Adrenal gland (tissue), 9 donors: ENCODE measurements at regions not wholly inside any gene's neighbourhood (a gene's known extent, or its start where the extent isn't known, plus 50 kb on each side); places are given as distances from the start of the nearest gene placed in this dataset.

Source experiments
- DNase-seq, 7 donors: peaks; one replicate each; pipeline ENCODE4 v3.0.0-alpha.2; 2019 to 2020
- H3K27ac ChIP-seq, 5 donors: fragments of 200-600 bp; sonication (generic) in 4 of 5; 1 replicate in 3 of 5; 2 replicates in 2 of 5; pipeline versions ENCODE4 v1.5.1 to v1.8.0; 2016 to 2020; ENCODE audit warnings: mild to moderate bottlenecking in 1 of 5
- H3K27me3 ChIP-seq: fragments of 200-600 bp; 2 replicates; pipeline ENCODE4 v1.8.0; 2021
- H3K36me3 ChIP-seq, 2 donors: fragments of 200-600 bp; replicated peaks in 1 of 2; 1 replicate in 1 of 2; 2 replicates in 1 of 2; pipeline versions ENCODE4 v1.5.1 to v1.8.0; 2018 to 2022
- H3K4me1 ChIP-seq, 2 donors: fragments of 200-600 bp; replicated peaks in 1 of 2; 1 replicate in 1 of 2; 2 replicates in 1 of 2; pipeline versions ENCODE4 v1.5.1 to v1.8.0; 2018 to 2021
- H3K4me3 ChIP-seq, 4 donors: fragments of 200-600 bp; sonication (generic) in 3 of 4; one replicate each; pipeline ENCODE4 v1.5.1; 2016 to 2018
- H3K9me3 ChIP-seq, 3 donors: fragments of 200-600 bp; sonication (generic) in 1 of 3; replicated peaks in 1 of 3; 1 replicate in 2 of 3; 2 replicates in 1 of 3; pipeline versions ENCODE4 v1.5.1 to v1.8.0; 2016 to 2021
- POLR2A ChIP-seq, 2 donors: fragments of 450-650 bp; IDR thresholded peaks; one replicate each; pipeline ENCODE4 v1.6.1; 2017; ENCODE audit warnings: antibody characterized with exemption in 2 of 2, mild to moderate bottlenecking in 2 of 2, moderate library complexity in 1 of 2
- WGBS, 4 donors: extraction: QIAGEN DNeasy Blood & Tissue Kit in 2 of 4; methylation state at CpG; one replicate each; pipeline versions ENCODE4 v1.1.5 to v1.1.7; 2013 to 2017; 5-methylcytosine and 5-hydroxymethylcytosine counted together
- intact Hi-C, 2 donors: fragments of 100-400 bp; cut with DNase I; formaldehyde crosslinking; loops; one replicate each; pipeline versions ENCODE4 v1.14.1 to v1.15.0; 2022 to 2023
- TF ChIP-seq, protein P1 (sequence below), 6 experiments: fragments of 450-650 bp in 4 of 6; fragments of 200-600 bp in 2 of 6; sonication (generic) in 1 of 6; IDR thresholded peaks; 1 replicate in 5 of 6; 2 replicates in 1 of 6; pipeline versions ENCODE4 v1.5.1 to v1.8.0; 2016 to 2021; ENCODE audit warnings: antibody characterized with exemption in 6 of 6, mild to moderate bottlenecking in 2 of 6, moderate library complexity in 1 of 6
- donor health status: healthy with polysubstance abuse.
- donor health status: Bipolar disorder and iron deficiency.
- donor health status: DM: yes; HTN: yes; CAD: no.
- donor health status: DM: no; HTN: no; CAD: no.
- donor health status: DM: no; HTN: no; CAD: no.

DNA sequence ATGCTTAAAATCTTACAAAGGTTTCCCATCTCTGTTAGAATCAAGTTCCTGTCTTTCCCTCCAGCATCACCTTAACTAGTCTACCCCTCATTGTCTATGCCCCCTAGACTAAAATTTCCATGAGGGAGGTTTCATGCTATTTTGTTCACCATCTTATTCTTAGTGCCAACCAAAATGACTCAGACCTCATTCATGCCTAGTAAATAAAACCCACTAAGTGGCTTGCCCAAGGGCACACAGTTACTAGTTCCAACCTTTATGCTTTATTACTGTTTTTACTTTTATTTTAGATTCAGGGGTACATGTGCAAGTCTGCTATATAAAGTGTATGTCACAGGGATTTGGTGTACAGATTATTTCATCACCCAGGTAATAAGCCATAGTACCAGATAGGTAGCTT is 469.1 kb upstream of the FAT3 start:
- Histone ChIP-seq H3K27me3 (no peaks in the 10 kb centered on the region), H3K27ac (no peak overlapping the region), H3K36me3 (no peaks in the 10 kb centered on the region), H3K4me1 (no peaks in the 10 kb centered on the region), H3K9me3 (no peaks in the 10 kb centered on the region), H3K4me3 (no peak overlapping the region)
- intact Hi-C loops = no loop called here
- DNase-seq = no peak
- no peak for TF ChIP-seq POLR2A (IDR thresholded peaks at IDR 0.05)
- TF ChIP-seq, protein P1, sequence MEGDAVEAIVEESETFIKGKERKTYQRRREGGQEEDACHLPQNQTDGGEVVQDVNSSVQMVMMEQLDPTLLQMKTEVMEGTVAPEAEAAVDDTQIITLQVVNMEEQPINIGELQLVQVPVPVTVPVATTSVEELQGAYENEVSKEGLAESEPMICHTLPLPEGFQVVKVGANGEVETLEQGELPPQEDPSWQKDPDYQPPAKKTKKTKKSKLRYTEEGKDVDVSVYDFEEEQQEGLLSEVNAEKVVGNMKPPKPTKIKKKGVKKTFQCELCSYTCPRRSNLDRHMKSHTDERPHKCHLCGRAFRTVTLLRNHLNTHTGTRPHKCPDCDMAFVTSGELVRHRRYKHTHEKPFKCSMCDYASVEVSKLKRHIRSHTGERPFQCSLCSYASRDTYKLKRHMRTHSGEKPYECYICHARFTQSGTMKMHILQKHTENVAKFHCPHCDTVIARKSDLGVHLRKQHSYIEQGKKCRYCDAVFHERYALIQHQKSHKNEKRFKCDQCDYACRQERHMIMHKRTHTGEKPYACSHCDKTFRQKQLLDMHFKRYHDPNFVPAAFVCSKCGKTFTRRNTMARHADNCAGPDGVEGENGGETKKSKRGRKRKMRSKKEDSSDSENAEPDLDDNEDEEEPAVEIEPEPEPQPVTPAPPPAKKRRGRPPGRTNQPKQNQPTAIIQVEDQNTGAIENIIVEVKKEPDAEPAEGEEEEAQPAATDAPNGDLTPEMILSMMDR (IDR thresholded peaks at IDR 0.05) = no peak

DNA sequence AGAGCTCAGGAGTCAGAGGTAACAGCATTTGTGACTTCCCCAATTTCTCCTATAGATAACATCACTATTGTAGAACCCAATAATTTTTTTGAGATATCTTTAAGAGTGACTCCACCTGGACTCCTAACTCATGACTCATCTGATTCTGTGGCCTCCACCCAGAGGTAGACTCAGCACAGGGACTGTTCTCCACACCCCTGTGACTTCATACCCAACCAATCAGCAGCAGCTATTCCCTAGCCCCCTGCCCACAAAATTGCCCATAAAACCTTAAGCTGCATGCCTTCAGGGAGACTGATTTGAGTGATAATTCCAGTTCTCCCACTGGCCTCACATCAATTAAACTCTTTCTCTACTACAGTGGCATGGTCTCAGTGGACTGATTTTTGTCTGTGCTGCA is 475.4 kb upstream of the FAT3 start:
- TF ChIP-seq POLR2A (IDR thresholded peaks at IDR 0.05) = no peak
- TF ChIP-seq, protein P1 (IDR thresholded peaks at IDR 0.05) = no peak
- H3K27me3 ChIP-seq = no peaks in the 10 kb centered on the region
- intact Hi-C loops = no loop called here
- H3K36me3 ChIP-seq = no peaks in the 10 kb centered on the region
- no peaks in the 10 kb centered on the region for H3K4me1 ChIP-seq
- H3K9me3 ChIP-seq = no peaks in the 10 kb centered on the region
- no peak for DNase-seq
- H3K27ac ChIP-seq = no peak overlapping the region
- H3K4me3 ChIP-seq = no peak overlapping the region

DNA sequence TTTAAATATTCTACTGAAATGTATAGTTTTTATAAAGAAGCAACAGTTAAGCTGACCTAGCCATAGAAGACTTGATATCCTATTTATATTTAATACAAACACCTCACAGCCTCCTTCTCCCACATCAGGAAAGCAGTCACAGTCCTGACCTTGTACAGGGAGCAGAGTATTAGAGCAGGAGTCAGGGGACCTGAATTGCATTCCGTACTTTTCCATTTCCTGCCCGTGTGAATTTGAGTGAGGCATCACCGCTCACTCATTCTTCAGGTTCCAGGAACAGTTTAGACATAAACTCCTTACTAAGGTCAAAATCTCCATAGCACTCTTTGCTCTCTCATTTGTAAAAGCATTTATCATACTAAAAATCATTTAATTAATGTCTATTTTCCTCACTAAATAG is 482.5 kb upstream of the FAT3 start:
- H3K9me3 ChIP-seq = no peaks in the 10 kb centered on the region
- no peaks in the 10 kb centered on the region for H3K36me3 ChIP-seq
- intact Hi-C loops = no loop called here
- H3K4me1 ChIP-seq = no peaks in the 10 kb centered on the region
- WGBS, 4 donors = 34 to 50% (median 49%) methylated on average over 3 of the region's 3 CpGs
- DNase-seq = no peak
- H3K4me3 ChIP-seq = no peak overlapping the region
- H3K27me3 ChIP-seq = no peaks in the 10 kb centered on the region
- TF ChIP-seq, protein P1 (IDR thresholded peaks at IDR 0.05) = no peak
- TF ChIP-seq POLR2A (IDR thresholded peaks at IDR 0.05) = no peak
- H3K27ac ChIP-seq = no peak overlapping the region

DNA sequence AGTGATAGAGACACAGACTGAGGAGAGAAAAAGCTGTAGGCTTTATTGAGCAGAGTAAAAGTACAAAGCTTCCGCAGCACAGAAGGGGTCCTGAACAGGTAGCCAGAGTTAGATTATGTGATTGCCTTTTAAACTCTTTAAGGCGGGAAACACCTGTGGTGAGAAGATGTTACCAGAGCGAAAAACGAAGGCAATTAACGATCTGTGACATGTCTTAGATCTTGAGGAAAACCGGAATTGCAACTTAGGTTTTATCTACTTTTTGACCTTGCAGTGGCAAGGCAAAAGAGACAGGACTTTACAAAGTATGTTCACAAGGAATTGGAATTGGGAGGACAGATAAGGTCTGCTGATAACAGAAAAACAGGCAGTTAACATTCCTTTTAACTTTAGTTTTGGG is 493.6 kb upstream of the FAT3 start:
- H3K27me3 ChIP-seq = no peaks in the 10 kb centered on the region
- DNase-seq = no peak
- TF ChIP-seq POLR2A (IDR thresholded peaks at IDR 0.05) = no peak
- TF ChIP-seq, protein P1 (IDR thresholded peaks at IDR 0.05) = no peak
- H3K4me3 ChIP-seq = no peak overlapping the region
- no peaks in the 10 kb centered on the region for H3K9me3 ChIP-seq
- H3K4me1 ChIP-seq = no peaks in the 10 kb centered on the region
- WGBS, 4 donors = 47 to 63% (median 54%) methylated on average over 6 of the region's 6 CpGs
- H3K27ac ChIP-seq = no peak overlapping the region
- H3K36me3 ChIP-seq = no peaks in the 10 kb centered on the region
- intact Hi-C loops = no loop called here
